A549 (cell line): ENCODE measurements at regions not wholly inside any gene's neighbourhood (a gene's known extent, or its start where the extent isn't known, plus 50 kb on each side); places are given as distances from the start of the nearest gene placed in this dataset.

Experiments used
- ATAC-seq, 2 experiments: fragments of 200-7000 bp in 1 of 2; fragments of >200 bp in 1 of 2; cut with Nextera tagmentation in 1 of 2; cut with Tn5 transposase in 1 of 2; 3 replicates each; pipeline versions ENCODE4 v1.8.0 to v1.9.1; 2018 to 2020; ENCODE audit warnings: mild to moderate bottlenecking in 1 of 2, moderate library complexity in 1 of 2
- CTCF ChIA-PET: fragments of 300-600 bp; sonication (Branson Sonifier 250); formaldehyde crosslinking; extraction: SDS; loops from one replicate; lab custom pipeline; 2021; ENCODE audit warnings: antibody characterized with exemption, inconsistent platforms; lab: Yijun Ruan, JAX
- POLR2A ChIA-PET: fragments of 350-600 bp; formaldehyde crosslinking; extraction: SDS; loops from one replicate; lab custom pipeline; 2021; ENCODE audit warnings: antibody characterized with exemption, inconsistent platforms; lab: Yijun Ruan, JAX
- DNase-seq, 2 experiments: peaks; one replicate each; pipeline versions ENCODE4 v3.0.0 to v3.0.0-alpha.2; 2011 to 2016; ENCODE audit warnings: low read depth in 1 of 2, low spot score in 1 of 2
- FAIRE-seq: peaks from 2 replicates; lab custom pipeline; 2011; peaks lifted over from hg19 to GRCh38; lab: Jason Lieb, UNC
- H3K27ac ChIP-seq, 2 experiments: fragments of >200 bp; sonication (Bioruptor Twin); formaldehyde crosslinking; 3 replicates each; pipeline ENCODE4 v1.5.1; 2016 to 2017
- H3K4me1 ChIP-seq: fragments of >200 bp; sonication (Bioruptor Twin); formaldehyde crosslinking; 3 replicates; pipeline ENCODE4 v1.6.1; 2016
- H3K4me2 ChIP-seq: fragments of >200 bp; sonication (Bioruptor Twin); formaldehyde crosslinking; 3 replicates; pipeline ENCODE4 v1.6.1; 2016
- H3K4me3 ChIP-seq: fragments of >200 bp; sonication (Bioruptor Twin); formaldehyde crosslinking; 3 replicates; pipeline ENCODE4 v1.5.1; 2016
- H3K9me3 ChIP-seq: fragments of >200 bp; sonication (Bioruptor Twin); formaldehyde crosslinking; 3 replicates; pipeline ENCODE4 v1.6.1; 2016
- ATOH8 ChIP-seq: fragments of 250-450 bp; sonication (Bioruptor Pico); IDR thresholded peaks from 2 replicates; pipeline ENCODE4 v1.5.0; 2020; ENCODE audit warnings: low read depth, mild to moderate bottlenecking, moderate library complexity
- BHLHE40 ChIP-seq: IDR thresholded peaks from 2 replicates; pipeline ENCODE4 v1.6.1; 2012; ENCODE audit warnings: low read depth, low read length, inconsistent platforms
- CBX2 ChIP-seq: fragments of 200-600 bp; sonication (generic); IDR thresholded peaks from 2 replicates; pipeline ENCODE4 v1.6.1; 2016; ENCODE audit warnings: low read depth, mild to moderate bottlenecking, borderline replicate concordance
- CHD4 ChIP-seq: fragments of 200-600 bp; sonication (generic); IDR thresholded peaks from 2 replicates; pipeline ENCODE4 v1.6.1; 2016; ENCODE audit warnings: antibody characterized with exemption, mild to moderate bottlenecking, borderline replicate concordance
- ESRRA ChIP-seq: fragments of 150-350 bp; IDR thresholded peaks from 2 replicates; pipeline ENCODE4 v1.6.1; 2014; ENCODE audit warnings: mild to moderate bottlenecking, low read length, borderline replicate concordance
- FOSL2 ChIP-seq, 2 experiments: fragments of 450-650 bp in 1 of 2; fragments of >200 bp in 1 of 2; sonication (Bioruptor Twin) in 1 of 2; formaldehyde crosslinking; IDR thresholded peaks; 2 replicates each; pipeline versions ENCODE4 v1.5.0 to v1.6.1; 2016 to 2020; ENCODE audit warnings: mild to moderate bottlenecking in 1 of 2, moderate library complexity in 1 of 2
- GATA3 ChIP-seq: IDR thresholded peaks from 2 replicates; pipeline ENCODE4 v1.6.1; 2012; ENCODE audit warnings: borderline replicate concordance
- HDAC2 ChIP-seq: fragments of 200-600 bp; sonication (generic); IDR thresholded peaks from 2 replicates; pipeline ENCODE4 v1.6.1; 2016
- HEYL ChIP-seq: fragments of 250-450 bp; sonication (Bioruptor Pico); IDR thresholded peaks from 2 replicates; pipeline ENCODE4 v1.8.0; 2021; ENCODE audit warnings: mild to moderate bottlenecking, moderate library complexity
- HOXA7 ChIP-seq: fragments of 250-450 bp; sonication (Bioruptor Pico); IDR thresholded peaks from 2 replicates; pipeline ENCODE4 v1.5.0; 2020; ENCODE audit warnings: mild to moderate bottlenecking, moderate library complexity
- HOXB13 ChIP-seq: fragments of 250-450 bp; sonication (Bioruptor Pico); IDR thresholded peaks from 2 replicates; pipeline ENCODE4 v1.5.0; 2020; ENCODE audit warnings: low read depth, mild to moderate bottlenecking, moderate library complexity
- KDM1A ChIP-seq: fragments of 200-600 bp; sonication (generic); IDR thresholded peaks from 2 replicates; pipeline ENCODE4 v1.6.1; 2016; ENCODE audit warnings: low read depth, mild to moderate bottlenecking
- KDM5A ChIP-seq: fragments of 200-600 bp; sonication (generic); IDR thresholded peaks from 2 replicates; pipeline ENCODE4 v1.6.1; 2016; ENCODE audit warnings: antibody characterized with exemption, mild to moderate bottlenecking
- MAZ ChIP-seq: fragments of 150-350 bp; IDR thresholded peaks from 2 replicates; pipeline ENCODE4 v1.6.1; 2014; ENCODE audit warnings: antibody characterized with exemption, low read depth, low read length, borderline replicate concordance
- MYC ChIP-seq: IDR thresholded peaks from 2 replicates; pipeline ENCODE4 v1.6.1; 2012; ENCODE audit warnings: mild to moderate bottlenecking, inconsistent platforms, low read length, improper control_type of control experiment, borderline replicate concordance
- NFE2L2 ChIP-seq: fragments of 150-350 bp; conservative IDR thresholded peaks from 2 replicates; pipeline ENCODE4 v1.6.1; 2014; ENCODE audit warnings: low read length
- NPAS2 ChIP-seq: fragments of 250-450 bp; sonication (Bioruptor Pico); IDR thresholded peaks from 2 replicates; pipeline ENCODE4 v1.8.0; 2022; ENCODE audit warnings: mild to moderate bottlenecking, moderate library complexity, borderline replicate concordance
- NR3C1 ChIP-seq: fragments of >200 bp; sonication (Bioruptor Twin); formaldehyde crosslinking; IDR thresholded peaks from 3 replicates; pipeline ENCODE4 v1.6.1; 2017
- PBX3 ChIP-seq: IDR thresholded peaks from 2 replicates; pipeline ENCODE4 v1.6.1; 2012
- PHF8 ChIP-seq: fragments of 200-600 bp; sonication (generic); IDR thresholded peaks from 2 replicates; pipeline ENCODE4 v1.6.1; 2016; ENCODE audit warnings: low read depth, mild to moderate bottlenecking, antibody characterized with exemption, moderate library complexity, borderline replicate concordance
- POLR2AphosphoS2 ChIP-seq: conservative IDR thresholded peaks from 2 replicates; pipeline ENCODE4 v1.6.1; 2012; ENCODE audit warnings: low read length, improper control_type of control experiment, inconsistent platforms
- RFX5 ChIP-seq: fragments of 450-650 bp; IDR thresholded peaks from 2 replicates; pipeline ENCODE4 v1.7.1; 2014; ENCODE audit warnings: antibody characterized with exemption, mild to moderate bottlenecking, moderate library complexity
- TP53 ChIP-seq: fragments of 250-450 bp; sonication (Bioruptor Pico); IDR thresholded peaks from 2 replicates; pipeline ENCODE4 v1.5.0; 2021; ENCODE audit warnings: mild to moderate bottlenecking, moderate library complexity
- ZFP36 ChIP-seq: fragments of 450-650 bp; IDR thresholded peaks from 2 replicates; pipeline ENCODE4 v1.6.1; 2014; ENCODE audit warnings: borderline replicate concordance; ENCODE audit not compliant: partially characterized antibody
- ZSCAN20 ChIP-seq: fragments of 250-450 bp; sonication (Bioruptor Pico); IDR thresholded peaks from 2 replicates; pipeline ENCODE4 v1.8.0; 2022; ENCODE audit warnings: mild to moderate bottlenecking, moderate library complexity
- WGBS: methylation state at CpG from one replicate; pipeline ENCODE4 v1.1.6; 2017; ENCODE audit errors: missing lambda C conversion rate; 5-methylcytosine and 5-hydroxymethylcytosine counted together
- TF ChIP-seq, protein P1 (sequence below): fragments of 250-450 bp; sonication (Bioruptor Pico); IDR thresholded peaks from 2 replicates; pipeline ENCODE4 v1.5.0; 2021; ENCODE audit warnings: mild to moderate bottlenecking, moderate library complexity, borderline replicate concordance
- TF ChIP-seq, protein P2 (sequence below): IDR thresholded peaks from 2 replicates; pipeline ENCODE4 v1.6.1; 2012; ENCODE audit warnings: low read depth, borderline replicate concordance
- TF ChIP-seq, protein P3 (sequence below): IDR thresholded peaks from 2 replicates; pipeline ENCODE4 v1.6.1; 2012

DNA sequence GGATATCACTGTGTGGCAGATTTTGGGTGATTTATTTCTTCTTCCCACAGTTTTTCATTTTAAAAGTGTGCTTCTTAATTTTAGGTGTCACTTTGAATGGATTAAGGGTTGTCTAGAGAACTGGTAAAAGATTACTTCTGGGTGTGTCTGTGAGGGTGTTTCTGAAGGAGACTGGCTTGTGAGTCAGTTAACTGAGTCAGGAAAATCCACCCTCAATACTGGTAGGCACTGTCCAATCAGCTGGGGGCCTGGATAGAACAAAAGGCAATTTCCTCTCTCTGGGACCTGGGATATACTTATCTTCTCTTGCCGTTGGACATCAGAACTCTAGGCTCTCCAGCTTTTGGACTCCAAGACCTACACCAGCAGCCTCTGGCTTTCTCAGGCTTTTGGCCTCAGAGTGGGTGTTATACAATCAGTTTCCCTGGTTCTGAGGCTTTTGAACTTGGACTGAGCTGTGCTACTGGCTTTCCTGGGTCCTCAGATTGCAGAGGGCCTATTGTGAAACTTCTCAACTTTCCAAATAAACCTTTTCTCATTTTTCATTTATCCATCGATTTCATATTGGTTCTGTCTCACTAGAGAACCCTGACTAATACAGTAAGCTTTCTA lies 413.1 kb downstream of the GBA3 start:
- ChIA-PET POLR2A (no interaction called here), CTCF (no interaction called here)
- DNase-seq (no peak), FAIRE-seq (no peak), ATAC-seq (no peak)
- TF ChIP-seq PHF8 (no peak), ZFP36 (no peak), HOXB13 (CRISPR knock-in tag) (no peak), RFX5 (no peak), BHLHE40 (no peak), HEYL (CRISPR knock-in tag) (no peak), FOSL2 (IDR thresholded peaks at IDR 0.05) (no peak), FOSL2 (CRISPR knock-in tag; IDR thresholded peaks at IDR 0.05) (no peak), HOXA7 (CRISPR knock-in tag) (no peak), NPAS2 (CRISPR knock-in tag) (no peak), TP53 (CRISPR knock-in tag) (no peak), KDM1A (no peak), NR3C1 (no peak), ATOH8 (CRISPR knock-in tag) (no peak), POLR2AphosphoS2 (no peak), CHD4 (no peak), PBX3 (no peak), ESRRA (no peak), KDM5A (no peak)
- TF ChIP-seq, protein P1, sequence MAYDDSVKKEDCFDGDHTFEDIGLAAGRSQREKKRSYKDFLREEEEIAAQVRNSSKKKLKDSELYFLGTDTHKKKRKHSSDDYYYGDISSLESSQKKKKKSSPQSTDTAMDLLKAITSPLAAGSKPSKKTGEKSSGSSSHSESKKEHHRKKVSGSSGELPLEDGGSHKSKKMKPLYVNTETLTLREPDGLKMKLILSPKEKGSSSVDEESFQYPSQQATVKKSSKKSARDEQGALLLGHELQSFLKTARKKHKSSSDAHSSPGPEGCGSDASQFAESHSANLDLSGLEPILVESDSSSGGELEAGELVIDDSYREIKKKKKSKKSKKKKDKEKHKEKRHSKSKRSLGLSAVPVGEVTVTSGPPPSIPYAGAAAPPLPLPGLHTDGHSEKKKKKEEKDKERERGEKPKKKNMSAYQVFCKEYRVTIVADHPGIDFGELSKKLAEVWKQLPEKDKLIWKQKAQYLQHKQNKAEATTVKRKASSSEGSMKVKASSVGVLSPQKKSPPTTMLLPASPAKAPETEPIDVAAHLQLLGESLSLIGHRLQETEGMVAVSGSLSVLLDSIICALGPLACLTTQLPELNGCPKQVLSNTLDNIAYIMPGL: no peak
- H3K27ac ChIP-seq: no peak overlapping the region
- H3K4me1 ChIP-seq: no peaks in the 10 kb centered on the region
- H3K4me2 ChIP-seq: no peak overlapping the region
- WGBS: 12% methylated on average over 2 of the region's 2 CpGs
- H3K9me3 ChIP-seq: no peaks in the 10 kb centered on the region
- no peak overlapping the region for H3K4me3 ChIP-seq

- FAIRE-seq (no peak), DNase-seq (peak in 1 of 2 experiments; percentile 5), ATAC-seq (no peak)
- ChIA-PET POLR2A (no interaction called here), CTCF (no interaction called here)
- Histone ChIP-seq H3K4me3 (no peak overlapping the region), H3K4me2 (no peak overlapping the region), H3K27ac (no peak overlapping the region), H3K4me1 (no peaks in the 10 kb centered on the region), H3K9me3 (no peaks in the 10 kb centered on the region)
- 32% methylated on average over 6 of the region's 6 CpGs for WGBS
- TF ChIP-seq GATA3: no peak
- TF ChIP-seq, protein P2, sequence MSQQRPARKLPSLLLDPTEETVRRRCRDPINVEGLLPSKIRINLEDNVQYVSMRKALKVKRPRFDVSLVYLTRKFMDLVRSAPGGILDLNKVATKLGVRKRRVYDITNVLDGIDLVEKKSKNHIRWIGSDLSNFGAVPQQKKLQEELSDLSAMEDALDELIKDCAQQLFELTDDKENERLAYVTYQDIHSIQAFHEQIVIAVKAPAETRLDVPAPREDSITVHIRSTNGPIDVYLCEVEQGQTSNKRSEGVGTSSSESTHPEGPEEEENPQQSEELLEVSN: no peak
- no peak for TF ChIP-seq MAZ
- TF ChIP-seq ZSCAN20 (CRISPR knock-in tag): no peak
- TF ChIP-seq, protein P3, sequence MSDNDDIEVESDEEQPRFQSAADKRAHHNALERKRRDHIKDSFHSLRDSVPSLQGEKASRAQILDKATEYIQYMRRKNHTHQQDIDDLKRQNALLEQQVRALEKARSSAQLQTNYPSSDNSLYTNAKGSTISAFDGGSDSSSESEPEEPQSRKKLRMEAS: no peak
- no peak for TF ChIP-seq ESRRA
- TF ChIP-seq CBX2: no peak
- no peak for TF ChIP-seq MYC
- TF ChIP-seq NFE2L2: no peak
- no peak for TF ChIP-seq HDAC2
Observed at GRCh38 chr4:23097251-23097650, 404.5 kb downstream of the GBA3 start.
